ENCODE measurements at regions not wholly inside any gene's neighbourhood (a gene's known extent, or its start where the extent isn't known, plus 50 kb on each side); places are given as distances from the start of the nearest gene placed in this dataset.
"Not testable (repeated sequence)": the region's sequence is repeated elsewhere in the genome, so short reads cannot be mapped to it uniquely, and the experiment has no call there.

DNA sequence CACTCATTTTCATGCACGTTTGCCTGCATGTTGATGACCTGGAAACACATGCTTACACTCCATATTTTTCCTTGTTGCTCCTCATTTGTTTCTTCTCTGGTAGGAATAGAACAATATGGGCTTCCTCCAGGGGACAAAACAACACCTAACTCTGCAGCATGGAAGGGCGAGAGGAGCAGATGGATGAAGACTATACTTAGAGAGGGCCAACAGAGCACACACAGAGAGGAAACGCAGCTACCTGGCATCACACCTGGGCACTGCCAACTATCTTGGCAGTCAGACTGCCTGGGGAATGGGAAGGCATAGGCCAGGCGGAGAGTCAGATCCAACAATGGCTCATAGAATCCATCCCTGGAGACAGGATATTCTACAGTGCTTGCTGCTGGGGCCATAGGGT, 290.9 kb downstream of the CD83 start:
- TF ChIP-seq, protein P1, sequence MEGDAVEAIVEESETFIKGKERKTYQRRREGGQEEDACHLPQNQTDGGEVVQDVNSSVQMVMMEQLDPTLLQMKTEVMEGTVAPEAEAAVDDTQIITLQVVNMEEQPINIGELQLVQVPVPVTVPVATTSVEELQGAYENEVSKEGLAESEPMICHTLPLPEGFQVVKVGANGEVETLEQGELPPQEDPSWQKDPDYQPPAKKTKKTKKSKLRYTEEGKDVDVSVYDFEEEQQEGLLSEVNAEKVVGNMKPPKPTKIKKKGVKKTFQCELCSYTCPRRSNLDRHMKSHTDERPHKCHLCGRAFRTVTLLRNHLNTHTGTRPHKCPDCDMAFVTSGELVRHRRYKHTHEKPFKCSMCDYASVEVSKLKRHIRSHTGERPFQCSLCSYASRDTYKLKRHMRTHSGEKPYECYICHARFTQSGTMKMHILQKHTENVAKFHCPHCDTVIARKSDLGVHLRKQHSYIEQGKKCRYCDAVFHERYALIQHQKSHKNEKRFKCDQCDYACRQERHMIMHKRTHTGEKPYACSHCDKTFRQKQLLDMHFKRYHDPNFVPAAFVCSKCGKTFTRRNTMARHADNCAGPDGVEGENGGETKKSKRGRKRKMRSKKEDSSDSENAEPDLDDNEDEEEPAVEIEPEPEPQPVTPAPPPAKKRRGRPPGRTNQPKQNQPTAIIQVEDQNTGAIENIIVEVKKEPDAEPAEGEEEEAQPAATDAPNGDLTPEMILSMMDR (IDR thresholded peaks at IDR 0.05; ENCODE audit: low read depth, low read length): no peak
- no peak for DNase-seq (ENCODE audit: low read depth in 2 of 2)
- H3K4me3 ChIP-seq (replicated peaks in 1 of 2; ENCODE audit: low read depth in 2 of 2, low read length in 2 of 2): no peak overlapping the region

DNA sequence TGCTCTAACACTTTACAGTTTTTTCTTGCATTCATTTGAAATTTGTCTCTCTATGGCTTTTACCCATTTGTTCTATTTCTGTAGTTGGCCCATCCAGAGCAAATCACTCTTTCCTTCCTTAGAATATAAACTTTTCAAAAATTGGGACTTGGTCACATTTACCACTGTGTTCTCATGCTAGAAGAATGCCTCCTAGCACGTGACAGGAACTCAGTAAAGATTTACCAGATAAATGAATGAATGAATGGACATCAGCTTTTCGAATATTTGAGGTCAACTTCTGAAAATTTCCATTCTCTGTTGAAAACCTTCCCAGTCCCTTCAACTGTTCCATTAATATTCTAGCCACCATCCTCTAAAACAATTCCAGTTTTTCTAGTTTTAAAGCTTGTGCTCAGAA, 294.5 kb downstream of the CD83 start:
- TF ChIP-seq, protein P1 (IDR thresholded peaks at IDR 0.05; ENCODE audit: low read depth, low read length): no peak
- no peak for DNase-seq (ENCODE audit: low read depth in 2 of 2)
- H3K4me3 ChIP-seq (replicated peaks in 1 of 2; ENCODE audit: low read depth in 2 of 2, low read length in 2 of 2): no peak overlapping the region

DNA sequence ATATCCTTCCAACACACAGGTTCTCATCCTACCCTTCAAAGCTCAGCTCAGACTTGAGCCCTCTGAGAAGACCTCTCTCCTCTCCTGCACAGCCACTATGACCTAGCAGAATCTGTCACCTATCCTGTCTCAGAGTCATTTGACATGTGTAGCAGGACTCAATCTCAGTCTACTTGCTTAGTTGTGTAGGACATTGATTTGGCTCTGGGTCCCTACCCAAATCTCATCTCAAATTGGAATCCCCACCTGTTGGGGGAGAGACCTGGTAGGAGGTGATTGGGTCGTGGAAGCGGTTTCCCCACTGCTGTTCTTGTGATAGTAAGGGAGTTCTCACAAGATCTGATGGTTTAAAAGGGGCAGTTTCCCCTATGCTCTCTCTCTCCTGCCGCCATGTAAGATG, 297.9 kb downstream of the CD83 start:
- H3K4me3 ChIP-seq (replicated peaks in 1 of 2; ENCODE audit: low read depth in 2 of 2, low read length in 2 of 2): no peak overlapping the region
- TF ChIP-seq, protein P1 (IDR thresholded peaks at IDR 0.05; ENCODE audit: low read depth, low read length): no peak
- DNase-seq (ENCODE audit: low read depth in 2 of 2): no peak

DNA sequence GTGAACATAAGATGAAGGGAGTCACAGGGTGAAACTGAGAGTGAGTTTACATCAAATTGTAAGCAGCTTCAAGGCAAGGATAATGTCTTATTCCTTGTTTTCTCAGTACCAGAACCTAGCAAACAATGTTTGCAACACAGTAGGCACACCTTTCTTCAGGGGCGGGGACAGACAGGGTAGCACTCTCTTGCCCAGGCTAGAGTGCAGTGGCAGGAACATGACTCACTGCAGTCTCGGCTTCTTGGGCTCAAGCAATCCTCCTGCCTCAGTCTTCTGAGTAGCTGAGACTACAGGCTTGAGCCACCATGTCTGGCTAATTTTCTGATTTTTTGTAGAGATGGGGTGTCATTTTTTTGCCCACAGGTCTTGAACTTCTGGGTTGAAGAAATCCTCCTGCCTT, 299.8 kb downstream of the CD83 start:
- DNase-seq (ENCODE audit: low read depth in 2 of 2): peak in 1 of 2 donors; percentile 3
- TF ChIP-seq, protein P1 (IDR thresholded peaks at IDR 0.05; ENCODE audit: low read depth, low read length): no peak
- no peak overlapping the region for H3K4me3 ChIP-seq (replicated peaks in 1 of 2; ENCODE audit: low read depth in 2 of 2, low read length in 2 of 2)

DNA sequence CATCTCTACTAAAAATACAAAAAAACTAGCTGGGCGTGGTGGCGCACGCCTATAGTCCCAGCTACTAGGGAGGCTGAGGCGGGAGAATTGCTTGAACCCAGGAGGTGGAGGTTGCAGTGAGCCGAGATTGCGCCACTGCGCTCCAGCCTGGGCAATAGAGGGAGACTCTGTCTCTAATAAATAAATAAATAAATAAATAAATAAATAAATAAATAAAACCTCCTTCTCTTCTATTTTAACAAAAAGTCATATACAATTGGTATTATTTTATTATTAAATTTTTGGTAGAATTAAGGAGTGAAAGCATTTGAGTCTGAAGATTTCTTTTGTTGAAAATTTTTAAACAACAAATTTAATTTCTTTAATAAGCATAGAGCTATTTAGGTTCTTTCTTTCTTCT, 301.7 kb downstream of the CD83 start:
- not testable (repeated sequence) for DNase-seq (ENCODE audit: low read depth in 2 of 2)

DNA sequence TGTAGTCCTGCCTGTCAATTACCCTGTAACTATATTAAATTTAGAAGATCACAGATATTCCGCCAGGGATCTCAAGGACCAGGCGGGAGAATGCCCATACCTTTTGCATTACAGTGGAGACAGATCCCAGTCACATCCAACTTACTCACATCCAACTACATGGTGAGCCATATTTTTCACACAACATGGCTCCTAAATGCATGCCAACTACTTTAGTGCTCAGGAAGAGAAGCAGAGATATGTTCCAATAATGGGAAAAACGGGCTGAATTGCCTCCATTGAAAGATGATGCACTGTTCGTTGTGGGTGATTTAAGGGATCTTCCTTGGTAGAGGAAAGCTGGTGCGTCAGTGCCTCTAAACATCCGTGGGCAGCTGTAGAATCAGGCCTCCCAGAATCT, 304.5 kb downstream of the CD83 start:
- no peak overlapping the region for H3K4me3 ChIP-seq (replicated peaks in 1 of 2; ENCODE audit: low read depth in 2 of 2, low read length in 2 of 2)
- no peak for DNase-seq (ENCODE audit: low read depth in 2 of 2)
- TF ChIP-seq, protein P1 (IDR thresholded peaks at IDR 0.05; ENCODE audit: low read depth, low read length): no peak

More for the DNA sequence above, 301.7 kb downstream of the CD83 start:
- not testable (repeated sequence) for H3K4me3 ChIP-seq (replicated peaks in 1 of 2; ENCODE audit: low read depth in 2 of 2, low read length in 2 of 2)

DNA sequence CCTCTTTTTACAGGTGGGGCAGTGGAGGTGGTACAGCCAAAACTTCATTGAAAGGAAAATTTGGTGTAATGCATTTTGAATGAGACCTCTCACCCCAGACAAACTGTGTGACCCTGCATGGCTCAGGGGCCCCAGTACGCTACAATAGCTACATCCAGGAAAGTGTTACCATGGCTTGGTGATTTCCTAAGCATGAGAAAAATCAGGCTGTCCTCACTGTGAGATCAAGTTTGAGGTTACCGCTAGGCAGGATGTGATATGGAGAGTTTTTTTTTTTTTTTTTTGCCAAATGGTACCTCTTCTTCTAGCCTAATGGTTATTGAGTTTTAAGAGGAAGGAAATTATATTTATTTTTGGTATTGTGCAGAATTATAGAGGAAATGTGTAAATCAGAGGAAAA, 305.3 kb downstream of the CD83 start:
- DNase-seq (ENCODE audit: low read depth in 2 of 2): no peak
- TF ChIP-seq, protein P1 (IDR thresholded peaks at IDR 0.05; ENCODE audit: low read depth, low read length): no peak
- H3K4me3 ChIP-seq (replicated peaks in 1 of 2; ENCODE audit: low read depth in 2 of 2, low read length in 2 of 2): no peak overlapping the region
